Panc1 (cell line): ENCODE measurements at regions not wholly inside any gene's neighbourhood (a gene's known extent, or its start where the extent isn't known, plus 50 kb on each side); places are given as distances from the start of the nearest gene placed in this dataset.

Source experiments
- POLR2AphosphoS5 ChIP-seq: IDR thresholded peaks from 2 replicates; pipeline ENCODE4 v1.6.1; 2012; ENCODE audit warnings: mild to moderate bottlenecking, low read depth, low read length, moderate library complexity
- SIN3A ChIP-seq: IDR thresholded peaks from 2 replicates; pipeline ENCODE4 v1.6.1; 2012; ENCODE audit warnings: low read depth, mild to moderate bottlenecking, low read length, moderate library complexity, borderline replicate concordance; ENCODE audit not compliant: insufficient read depth
- TF ChIP-seq, protein P1 (sequence below): fragments of 450-650 bp; IDR thresholded peaks from 2 replicates; pipeline ENCODE4 v1.5.1; 2017; ENCODE audit warnings: mild to moderate bottlenecking
- TF ChIP-seq, protein P2 (sequence below), 2 experiments: IDR thresholded peaks; 2 replicates each; pipeline ENCODE4 v1.6.1; 2011 to 2012; ENCODE audit warnings: low read depth in 2 of 2, control low read depth in 1 of 2, low read length in 1 of 2, mild to moderate bottlenecking in 1 of 2, moderate library complexity in 1 of 2; ENCODE audit not compliant: insufficient read depth in 1 of 2

DNA sequence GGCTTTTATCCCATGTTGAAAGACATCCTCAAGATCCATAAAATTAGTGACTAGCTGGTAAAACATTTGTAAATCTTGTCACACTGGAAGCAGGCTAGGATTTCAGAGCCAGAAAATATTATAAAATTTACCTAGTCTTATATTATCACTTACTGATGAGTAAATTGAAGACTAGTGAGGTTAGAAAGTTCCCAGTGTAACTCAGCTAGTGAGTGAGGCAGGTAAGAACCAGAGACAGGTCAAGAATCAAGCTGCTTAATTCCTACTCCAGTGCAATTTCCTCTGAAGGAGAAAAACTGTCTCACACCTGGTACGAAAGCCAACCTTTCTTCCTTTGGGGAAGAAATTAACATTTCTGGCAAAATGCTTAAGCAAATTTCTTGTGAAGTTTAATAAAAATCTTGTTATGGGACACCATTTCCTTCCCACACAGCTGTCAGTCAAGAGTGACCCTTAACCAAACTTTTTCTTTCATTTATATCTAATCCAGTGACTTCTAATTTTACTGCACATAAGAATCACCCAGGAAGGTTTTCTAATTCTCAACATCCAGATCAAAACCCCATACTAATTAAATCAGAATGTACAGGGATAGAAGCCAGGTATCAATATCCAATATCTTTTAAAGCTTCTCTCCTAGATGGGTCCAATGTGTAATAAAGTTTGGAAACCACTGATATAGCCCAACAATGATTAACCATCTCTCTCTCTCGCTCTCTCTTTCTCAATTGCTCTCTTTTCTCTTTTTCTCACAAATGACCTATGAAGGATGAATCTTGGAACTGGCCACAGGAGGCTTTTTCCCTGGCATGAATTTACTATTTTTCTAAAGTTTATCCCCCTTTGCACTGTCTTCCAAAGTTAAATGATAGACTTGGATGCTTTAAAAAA lies 264.3 kb upstream of the SLC39A10 start:
- TF ChIP-seq, protein P1, sequence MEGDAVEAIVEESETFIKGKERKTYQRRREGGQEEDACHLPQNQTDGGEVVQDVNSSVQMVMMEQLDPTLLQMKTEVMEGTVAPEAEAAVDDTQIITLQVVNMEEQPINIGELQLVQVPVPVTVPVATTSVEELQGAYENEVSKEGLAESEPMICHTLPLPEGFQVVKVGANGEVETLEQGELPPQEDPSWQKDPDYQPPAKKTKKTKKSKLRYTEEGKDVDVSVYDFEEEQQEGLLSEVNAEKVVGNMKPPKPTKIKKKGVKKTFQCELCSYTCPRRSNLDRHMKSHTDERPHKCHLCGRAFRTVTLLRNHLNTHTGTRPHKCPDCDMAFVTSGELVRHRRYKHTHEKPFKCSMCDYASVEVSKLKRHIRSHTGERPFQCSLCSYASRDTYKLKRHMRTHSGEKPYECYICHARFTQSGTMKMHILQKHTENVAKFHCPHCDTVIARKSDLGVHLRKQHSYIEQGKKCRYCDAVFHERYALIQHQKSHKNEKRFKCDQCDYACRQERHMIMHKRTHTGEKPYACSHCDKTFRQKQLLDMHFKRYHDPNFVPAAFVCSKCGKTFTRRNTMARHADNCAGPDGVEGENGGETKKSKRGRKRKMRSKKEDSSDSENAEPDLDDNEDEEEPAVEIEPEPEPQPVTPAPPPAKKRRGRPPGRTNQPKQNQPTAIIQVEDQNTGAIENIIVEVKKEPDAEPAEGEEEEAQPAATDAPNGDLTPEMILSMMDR = no peak
- TF ChIP-seq SIN3A = no peak
- no peak for TF ChIP-seq POLR2AphosphoS5
- TF ChIP-seq, protein P2, sequence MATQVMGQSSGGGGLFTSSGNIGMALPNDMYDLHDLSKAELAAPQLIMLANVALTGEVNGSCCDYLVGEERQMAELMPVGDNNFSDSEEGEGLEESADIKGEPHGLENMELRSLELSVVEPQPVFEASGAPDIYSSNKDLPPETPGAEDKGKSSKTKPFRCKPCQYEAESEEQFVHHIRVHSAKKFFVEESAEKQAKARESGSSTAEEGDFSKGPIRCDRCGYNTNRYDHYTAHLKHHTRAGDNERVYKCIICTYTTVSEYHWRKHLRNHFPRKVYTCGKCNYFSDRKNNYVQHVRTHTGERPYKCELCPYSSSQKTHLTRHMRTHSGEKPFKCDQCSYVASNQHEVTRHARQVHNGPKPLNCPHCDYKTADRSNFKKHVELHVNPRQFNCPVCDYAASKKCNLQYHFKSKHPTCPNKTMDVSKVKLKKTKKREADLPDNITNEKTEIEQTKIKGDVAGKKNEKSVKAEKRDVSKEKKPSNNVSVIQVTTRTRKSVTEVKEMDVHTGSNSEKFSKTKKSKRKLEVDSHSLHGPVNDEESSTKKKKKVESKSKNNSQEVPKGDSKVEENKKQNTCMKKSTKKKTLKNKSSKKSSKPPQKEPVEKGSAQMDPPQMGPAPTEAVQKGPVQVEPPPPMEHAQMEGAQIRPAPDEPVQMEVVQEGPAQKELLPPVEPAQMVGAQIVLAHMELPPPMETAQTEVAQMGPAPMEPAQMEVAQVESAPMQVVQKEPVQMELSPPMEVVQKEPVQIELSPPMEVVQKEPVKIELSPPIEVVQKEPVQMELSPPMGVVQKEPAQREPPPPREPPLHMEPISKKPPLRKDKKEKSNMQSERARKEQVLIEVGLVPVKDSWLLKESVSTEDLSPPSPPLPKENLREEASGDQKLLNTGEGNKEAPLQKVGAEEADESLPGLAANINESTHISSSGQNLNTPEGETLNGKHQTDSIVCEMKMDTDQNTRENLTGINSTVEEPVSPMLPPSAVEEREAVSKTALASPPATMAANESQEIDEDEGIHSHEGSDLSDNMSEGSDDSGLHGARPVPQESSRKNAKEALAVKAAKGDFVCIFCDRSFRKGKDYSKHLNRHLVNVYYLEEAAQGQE (IDR thresholded peaks at IDR 0.05; ENCODE audit: insufficient read depth in 1 of 2, low read depth in 2 of 2, low read length in 1 of 2) = no peak
